Astrocyte (in vitro differentiated cells and primary cell): ENCODE measurements at regions not wholly inside any gene's neighbourhood (a gene's known extent, or its start where the extent isn't known, plus 50 kb on each side); places are given as distances from the start of the nearest gene placed in this dataset.

Experiments used
- CTCF ChIP-seq: IDR thresholded peaks from 2 replicates; pipeline ENCODE4 v1.5.1; 2011; ENCODE audit warnings: low read depth, mild to moderate bottlenecking, inconsistent platforms, low read length, moderate library complexity; ENCODE audit not compliant: insufficient read depth
- EZH2 ChIP-seq: IDR thresholded peaks from 2 replicates; pipeline ENCODE4 v1.6.1; 2012; ENCODE audit warnings: mild to moderate bottlenecking, low read length, inconsistent platforms; ENCODE audit not compliant: insufficient read depth

- TF ChIP-seq CTCF = no peak
- TF ChIP-seq EZH2 = no peak
These were observed 128.9 kb downstream of the TYW3 start for GRCh38 chr1:74861867-74862266.
